ENCODE measurements at regions not wholly inside any gene's neighbourhood (a gene's known extent, or its start where the extent isn't known, plus 50 kb on each side); places are given as distances from the start of the nearest gene placed in this dataset. TPM values are rescaled to one million over a fixed set of nuclear protein-coding genes. Genes with fewer than 3 reads are reported as not detected.

GRCh38 chr7:18445483-18445882 lies 50.1 kb upstream of the HDAC9 start:
- Histone ChIP-seq H3K27ac (ENCODE audit: low read depth, low read length) (no peak overlapping the region), H2AFZ (ENCODE audit: low read depth, low read length) (no peak overlapping the region), H3K9ac (ENCODE audit: low read length) (no peak overlapping the region), H4K20me1 (ENCODE audit: insufficient read depth, low read length) (no peaks in the 10 kb centered on the region), H3K27me3 (ENCODE audit: insufficient read depth, low read length) (no peaks in the 10 kb centered on the region), H3K79me2 (ENCODE audit: insufficient read depth, low read length) (no peaks in the 10 kb centered on the region), H3K9me3 (ENCODE audit: insufficient read depth, low read depth, low read length) (no peaks in the 10 kb centered on the region), H3K4me1 (ENCODE audit: insufficient read depth, low read length) (no peaks in the 10 kb centered on the region), H3K4me3 (ENCODE audit: insufficient read depth, low read depth, low read length) (no peak overlapping the region), H3K36me3 (ENCODE audit: insufficient read depth, low read length) (no peaks in the 10 kb centered on the region), H3K4me2 (ENCODE audit: low read length) (no peak overlapping the region)
- H3K9me3 Mint-ChIP-seq (ENCODE audit: unreplicated experiment): no peaks in the 10 kb centered on the region
- H3K27ac Mint-ChIP-seq (ENCODE audit: unreplicated experiment): no peak overlapping the region
- no peaks in the 10 kb centered on the region for H3K36me3 Mint-ChIP-seq (ENCODE audit: low read depth, unreplicated experiment)
- DNase-seq (ENCODE audit: low read depth): no peak
- no peaks in the 10 kb centered on the region for H3K27me3 Mint-ChIP-seq (ENCODE audit: low read depth, unreplicated experiment)
- no peaks in the 10 kb centered on the region for H3K4me1 Mint-ChIP-seq (ENCODE audit: low read depth, unreplicated experiment)
- no peak for TF ChIP-seq CTCF (IDR thresholded peaks at IDR 0.05; ENCODE audit: insufficient read depth, low read depth, low read length)
- TF ChIP-seq EZH2 (IDR thresholded peaks at IDR 0.05; ENCODE audit: insufficient read depth, low read length): no peak
- H3K4me3 Mint-ChIP-seq (ENCODE audit: unreplicated experiment): no peak overlapping the region
- no peak for FAIRE-seq

Small RNA genes in the stretch of these regions (microRNA-seq; reads per million reads assigned to microRNA genes)
- gene MIR1302-6: not detected

Measured in astrocyte (in vitro differentiated cells and primary cell).